K562 (cell line): ENCODE measurements at regions not wholly inside any gene's neighbourhood (a gene's known extent, or its start where the extent isn't known, plus 50 kb on each side); places are given as distances from the start of the nearest gene placed in this dataset.
"Not testable (repeated sequence)": the region's sequence is repeated elsewhere in the genome, so short reads cannot be mapped to it uniquely, and the experiment has no call there.

Experiments
- ATAC-seq: fragments of 200-7000 bp; cut with Tn5 transposase; 3 replicates; pipeline ENCODE4 v1.9.1; 2020; ENCODE audit warnings: moderate library complexity
- BruUV-seq: library from RNA; stranded (reverse); fragments of 400-500 nt; replicated peaks from 2 replicates; lab custom pipeline; 2021; lab: Mats Ljungman, UMichigan
- CTCF ChIA-PET: fragments of 300-600 bp; formaldehyde crosslinking; extraction: SDS; loops from one replicate; lab custom pipeline; 2021; ENCODE audit warnings: low intra/inter-chr PET ratio; lab: Yijun Ruan, JAX
- POLR2A ChIA-PET: fragments of 300-600, 350-650 bp; sonication (Branson Sonifier 250); formaldehyde crosslinking; extraction: SDS; loops from one replicate; lab custom pipeline; 2021; ENCODE audit warnings: antibody characterized with exemption, inconsistent platforms; lab: Yijun Ruan, JAX
- DNase-seq, 4 experiments: peaks; one replicate each; pipeline versions ENCODE4 v3.0.0 to v3.0.0-alpha.2; 2011 to 2018; ENCODE audit warnings: low spot score in 3 of 4, mixed read lengths in 3 of 4; ENCODE audit errors: extremely low read depth in 1 of 4
- FAIRE-seq: peaks from 2 replicates; lab custom pipeline; 2011; peaks lifted over from hg19 to GRCh38; lab: Jason Lieb, UNC
- H2AFZ ChIP-seq: 2 replicates; pipeline ENCODE4 v1.6.0; 2011; ENCODE audit warnings: low read depth, low read length, control low read depth, inconsistent platforms
- H3K27ac ChIP-seq: fragments of 200-600 bp; 3 replicates; pipeline ENCODE4 v1.8.0; 2011; ENCODE audit warnings: low read depth, mild to moderate bottlenecking, control low read depth, inconsistent platforms, low read length, moderate library complexity, mixed read lengths; ENCODE audit errors: extremely low read depth
- H3K27me3 ChIP-seq, 2 experiments: fragments of 300-600 bp in 1 of 2; 2 replicates in 1 of 2; 3 replicates in 1 of 2; pipeline versions ENCODE4 v1.6.0 to v1.8.0; 2011; ENCODE audit warnings: inconsistent platforms in 2 of 2, low read length in 2 of 2, mild to moderate bottlenecking in 1 of 2, mixed read lengths in 1 of 2, moderate library complexity in 1 of 2; ENCODE audit not compliant: control insufficient read depth in 2 of 2, insufficient read depth in 2 of 2
- H3K36me3 ChIP-seq: fragments of 300-600 bp; 3 replicates; pipeline ENCODE4 v1.8.0; 2011; ENCODE audit warnings: mild to moderate bottlenecking, low read length, inconsistent platforms; ENCODE audit not compliant: control insufficient read depth, insufficient read depth
- H3K4me1 ChIP-seq, 2 experiments: fragments of 200-600 bp in 1 of 2; replicated peaks in 1 of 2; 2 replicates in 1 of 2; 3 replicates in 1 of 2; pipeline versions ENCODE4 v1.5.1 to v1.8.0; 2011; ENCODE audit warnings: inconsistent platforms in 2 of 2, low read length in 2 of 2, mild to moderate bottlenecking in 1 of 2, mixed read lengths in 1 of 2, moderate library complexity in 1 of 2; ENCODE audit not compliant: control insufficient read depth in 2 of 2, insufficient read depth in 2 of 2
- H3K4me2 ChIP-seq: 2 replicates; pipeline ENCODE4 v1.6.1; 2011; ENCODE audit warnings: low read length, control low read depth, inconsistent platforms, mixed read lengths; ENCODE audit not compliant: insufficient read depth
- H3K4me3 ChIP-seq: fragments of 200-600 bp; sonication (generic), shearing (Covaris generic); 2 replicates; pipeline ENCODE4 v1.5.1; 2016; ENCODE audit warnings: control low read depth, inconsistent platforms
- H3K79me2 ChIP-seq: fragments of 200-600 bp; 3 replicates; pipeline ENCODE4 v1.8.0; 2011; ENCODE audit warnings: low read length, inconsistent platforms; ENCODE audit not compliant: control insufficient read depth, insufficient read depth
- H3K9ac ChIP-seq, 2 experiments: 2 replicates each; pipeline versions ENCODE4 v1.6.0 to v1.6.1; 2011; ENCODE audit warnings: low read depth in 2 of 2, low read length in 2 of 2, control low read depth in 1 of 2, inconsistent platforms in 1 of 2, mild to moderate bottlenecking in 1 of 2, mixed read lengths in 1 of 2; ENCODE audit not compliant: insufficient read depth in 1 of 2
- H3K9me1 ChIP-seq: one replicate; pipeline ENCODE4 v1.6.0; 2011; ENCODE audit warnings: inconsistent platforms, mild to moderate bottlenecking, low read length, moderate library complexity; ENCODE audit not compliant: control insufficient read depth, insufficient read depth
- H3K9me3 ChIP-seq: replicated peaks from 2 replicates; pipeline ENCODE4 v1.5.1; 2011; ENCODE audit warnings: low read depth, low read length, inconsistent platforms; ENCODE audit not compliant: control insufficient read depth, insufficient read depth
- H4K20me1 ChIP-seq: replicated peaks from 2 replicates; pipeline ENCODE4 v1.6.1; 2011; ENCODE audit warnings: low read length, inconsistent platforms, mixed read lengths; ENCODE audit not compliant: control insufficient read depth, insufficient read depth
- HDGF ChIP-seq: fragments of 450-650 bp; IDR thresholded peaks from 2 replicates; pipeline ENCODE4 v1.6.1; 2016
- MECOM ChIP-seq: fragments of 250-450 bp; sonication (Bioruptor Pico); IDR thresholded peaks from 2 replicates; pipeline ENCODE4 v1.8.0; 2022; ENCODE audit warnings: inconsistent platforms
- ZNF586 ChIP-seq: fragments of 450-650 bp; formaldehyde crosslinking; conservative IDR thresholded peaks from 2 replicates; pipeline ENCODE4 v1.4.0; 2020; ENCODE audit warnings: mild to moderate bottlenecking, moderate library complexity
- WGBS: fragments of 100-300 bp; shearing (Covaris generic); methylation state at CpG from one replicate; pipeline ENCODE4 v1.1.6; 2016; ENCODE audit warnings: low coverage, mixed read lengths; ENCODE audit not compliant: insufficient coverage; ENCODE audit errors: missing lambda C conversion rate; 5-methylcytosine and 5-hydroxymethylcytosine counted together
- in situ Hi-C: fragments of 300-500 bp; cut with MboI; formaldehyde crosslinking; loops from 4 replicates; pipeline ENCODE4 v1.15.0; 2018; ENCODE audit warnings: inconsistent platforms, mixed read lengths
- intact Hi-C: fragments of 100-400 bp; cut with micrococcal nuclease; formaldehyde crosslinking; loops from 2 replicates; pipeline ENCODE4 v1.14.2; 2022
- TF ChIP-seq, protein P1 (sequence below): fragments of 450-650 bp; IDR thresholded peaks from 2 replicates; pipeline ENCODE4 v1.6.1; 2018; ENCODE audit warnings: mild to moderate bottlenecking, low read depth; ENCODE audit not compliant: partially characterized antibody
- TF ChIP-seq, protein P2 (sequence below): fragments of 250-450 bp; sonication (Bioruptor Pico); IDR thresholded peaks from 2 replicates; pipeline ENCODE4 v1.9.0; 2021; ENCODE audit warnings: mild to moderate bottlenecking, inconsistent platforms
- TF ChIP-seq, protein P3 (sequence below): fragments of 200-800 bp; sonication (Bioruptor generic); IDR thresholded peaks from 2 replicates; pipeline ENCODE4 v1.6.1; 2016; ENCODE audit warnings: missing genetic modification characterization, missing compliant biosample characterization

DNA sequence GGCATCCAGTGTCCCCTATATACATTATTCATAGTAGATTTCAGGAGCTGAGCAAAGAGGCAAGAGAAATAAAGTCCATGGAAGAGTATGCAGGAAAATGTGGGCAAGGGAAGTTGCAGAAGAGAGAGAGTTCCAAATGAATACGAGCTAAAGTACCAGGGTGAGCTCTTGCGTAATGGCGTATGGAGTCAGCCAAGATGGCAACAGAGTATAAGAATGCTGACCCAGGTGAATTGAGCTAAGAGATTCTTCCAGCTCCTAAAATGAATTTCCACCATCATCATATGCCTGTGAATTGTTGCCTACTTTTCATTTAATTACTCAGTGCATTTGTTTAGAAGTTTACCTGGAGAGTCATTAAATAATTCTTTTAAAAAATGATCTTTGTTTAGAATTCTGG lies 153.2 kb upstream of the CNTNAP4 start (continued):
- TF ChIP-seq, protein P1, sequence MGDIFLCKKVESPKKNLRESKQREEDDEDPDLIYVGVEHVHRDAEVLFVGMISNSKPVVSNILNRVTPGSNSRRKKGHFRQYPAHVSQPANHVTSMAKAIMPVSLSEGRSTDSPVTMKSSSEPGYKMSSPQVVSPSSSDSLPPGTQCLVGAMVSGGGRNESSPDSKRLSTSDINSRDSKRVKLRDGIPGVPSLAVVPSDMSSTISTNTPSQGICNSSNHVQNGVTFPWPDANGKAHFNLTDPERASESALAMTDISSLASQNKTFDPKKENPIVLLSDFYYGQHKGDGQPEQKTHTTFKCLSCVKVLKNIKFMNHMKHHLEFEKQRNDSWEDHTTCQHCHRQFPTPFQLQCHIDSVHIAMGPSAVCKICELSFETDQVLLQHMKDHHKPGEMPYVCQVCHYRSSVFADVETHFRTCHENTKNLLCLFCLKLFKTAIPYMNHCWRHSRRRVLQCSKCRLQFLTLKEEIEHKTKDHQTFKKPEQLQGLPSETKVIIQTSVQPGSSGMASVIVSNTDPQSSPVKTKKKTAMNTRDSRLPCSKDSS = no peak

DNA sequence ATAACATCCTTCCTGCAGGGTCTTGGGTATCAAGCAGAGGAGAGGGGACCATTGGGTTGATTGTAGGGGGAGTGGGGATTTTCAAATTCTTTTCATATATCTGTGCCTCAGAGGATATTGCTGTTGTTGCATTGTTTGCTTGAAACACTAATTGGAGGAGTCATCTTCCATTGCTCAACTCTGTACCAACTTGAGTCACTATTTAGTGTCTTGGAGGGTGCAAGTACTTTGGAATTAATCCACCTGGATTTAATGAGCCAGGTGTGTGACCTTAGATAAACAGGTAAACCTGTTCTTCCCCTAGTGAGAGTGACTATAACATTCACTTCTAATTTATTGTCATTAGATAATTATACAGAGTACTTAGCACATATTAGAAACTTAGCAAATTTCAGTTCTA lies 151.3 kb upstream of the CNTNAP4 start:
- Histone ChIP-seq H3K4me3 (no peak overlapping the region), H3K27me3 (no peaks in the 10 kb centered on the region), H3K4me1 (no peaks in the 10 kb centered on the region), H3K9me3 (no peaks in the 10 kb centered on the region), H3K9ac (no peak overlapping the region), H3K9me1 (no peaks in the 10 kb centered on the region), H3K36me3 (no peaks in the 10 kb centered on the region), H2AFZ (no peak overlapping the region), H3K27ac (no peak overlapping the region), H3K79me2 (no peaks in the 10 kb centered on the region), H3K4me2 (no peak overlapping the region), H4K20me1 (no peaks in the 10 kb centered on the region)
- no peak for DNase-seq
- ChIA-PET POLR2A (no interaction called here), CTCF (no interaction called here)
- in situ Hi-C loops (no loop called here), intact Hi-C loops (no loop called here)
- TF ChIP-seq MECOM (CRISPR knock-in tag) = no peak
- no peak for TF ChIP-seq ZNF586
- TF ChIP-seq, protein P2, sequence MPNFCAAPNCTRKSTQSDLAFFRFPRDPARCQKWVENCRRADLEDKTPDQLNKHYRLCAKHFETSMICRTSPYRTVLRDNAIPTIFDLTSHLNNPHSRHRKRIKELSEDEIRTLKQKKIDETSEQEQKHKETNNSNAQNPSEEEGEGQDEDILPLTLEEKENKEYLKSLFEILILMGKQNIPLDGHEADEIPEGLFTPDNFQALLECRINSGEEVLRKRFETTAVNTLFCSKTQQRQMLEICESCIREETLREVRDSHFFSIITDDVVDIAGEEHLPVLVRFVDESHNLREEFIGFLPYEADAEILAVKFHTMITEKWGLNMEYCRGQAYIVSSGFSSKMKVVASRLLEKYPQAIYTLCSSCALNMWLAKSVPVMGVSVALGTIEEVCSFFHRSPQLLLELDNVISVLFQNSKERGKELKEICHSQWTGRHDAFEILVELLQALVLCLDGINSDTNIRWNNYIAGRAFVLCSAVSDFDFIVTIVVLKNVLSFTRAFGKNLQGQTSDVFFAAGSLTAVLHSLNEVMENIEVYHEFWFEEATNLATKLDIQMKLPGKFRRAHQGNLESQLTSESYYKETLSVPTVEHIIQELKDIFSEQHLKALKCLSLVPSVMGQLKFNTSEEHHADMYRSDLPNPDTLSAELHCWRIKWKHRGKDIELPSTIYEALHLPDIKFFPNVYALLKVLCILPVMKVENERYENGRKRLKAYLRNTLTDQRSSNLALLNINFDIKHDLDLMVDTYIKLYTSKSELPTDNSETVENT = no peak
- no peak for TF ChIP-seq HDGF
- TF ChIP-seq, protein P3, sequence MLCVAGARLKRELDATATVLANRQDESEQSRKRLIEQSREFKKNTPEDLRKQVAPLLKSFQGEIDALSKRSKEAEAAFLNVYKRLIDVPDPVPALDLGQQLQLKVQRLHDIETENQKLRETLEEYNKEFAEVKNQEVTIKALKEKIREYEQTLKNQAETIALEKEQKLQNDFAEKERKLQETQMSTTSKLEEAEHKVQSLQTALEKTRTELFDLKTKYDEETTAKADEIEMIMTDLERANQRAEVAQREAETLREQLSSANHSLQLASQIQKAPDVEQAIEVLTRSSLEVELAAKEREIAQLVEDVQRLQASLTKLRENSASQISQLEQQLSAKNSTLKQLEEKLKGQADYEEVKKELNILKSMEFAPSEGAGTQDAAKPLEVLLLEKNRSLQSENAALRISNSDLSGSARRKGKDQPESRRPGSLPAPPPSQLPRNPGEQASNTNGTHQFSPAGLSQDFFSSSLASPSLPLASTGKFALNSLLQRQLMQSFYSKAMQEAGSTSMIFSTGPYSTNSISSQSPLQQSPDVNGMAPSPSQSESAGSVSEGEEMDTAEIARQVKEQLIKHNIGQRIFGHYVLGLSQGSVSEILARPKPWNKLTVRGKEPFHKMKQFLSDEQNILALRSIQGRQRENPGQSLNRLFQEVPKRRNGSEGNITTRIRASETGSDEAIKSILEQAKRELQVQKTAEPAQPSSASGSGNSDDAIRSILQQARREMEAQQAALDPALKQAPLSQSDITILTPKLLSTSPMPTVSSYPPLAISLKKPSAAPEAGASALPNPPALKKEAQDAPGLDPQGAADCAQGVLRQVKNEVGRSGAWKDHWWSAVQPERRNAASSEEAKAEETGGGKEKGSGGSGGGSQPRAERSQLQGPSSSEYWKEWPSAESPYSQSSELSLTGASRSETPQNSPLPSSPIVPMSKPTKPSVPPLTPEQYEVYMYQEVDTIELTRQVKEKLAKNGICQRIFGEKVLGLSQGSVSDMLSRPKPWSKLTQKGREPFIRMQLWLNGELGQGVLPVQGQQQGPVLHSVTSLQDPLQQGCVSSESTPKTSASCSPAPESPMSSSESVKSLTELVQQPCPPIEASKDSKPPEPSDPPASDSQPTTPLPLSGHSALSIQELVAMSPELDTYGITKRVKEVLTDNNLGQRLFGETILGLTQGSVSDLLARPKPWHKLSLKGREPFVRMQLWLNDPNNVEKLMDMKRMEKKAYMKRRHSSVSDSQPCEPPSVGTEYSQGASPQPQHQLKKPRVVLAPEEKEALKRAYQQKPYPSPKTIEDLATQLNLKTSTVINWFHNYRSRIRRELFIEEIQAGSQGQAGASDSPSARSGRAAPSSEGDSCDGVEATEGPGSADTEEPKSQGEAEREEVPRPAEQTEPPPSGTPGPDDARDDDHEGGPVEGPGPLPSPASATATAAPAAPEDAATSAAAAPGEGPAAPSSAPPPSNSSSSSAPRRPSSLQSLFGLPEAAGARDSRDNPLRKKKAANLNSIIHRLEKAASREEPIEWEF (CRISPR knock-in tag) = no peak
- no peak for FAIRE-seq
- ATAC-seq = no peak
- no TSS peak for BruUV-seq

DNA sequence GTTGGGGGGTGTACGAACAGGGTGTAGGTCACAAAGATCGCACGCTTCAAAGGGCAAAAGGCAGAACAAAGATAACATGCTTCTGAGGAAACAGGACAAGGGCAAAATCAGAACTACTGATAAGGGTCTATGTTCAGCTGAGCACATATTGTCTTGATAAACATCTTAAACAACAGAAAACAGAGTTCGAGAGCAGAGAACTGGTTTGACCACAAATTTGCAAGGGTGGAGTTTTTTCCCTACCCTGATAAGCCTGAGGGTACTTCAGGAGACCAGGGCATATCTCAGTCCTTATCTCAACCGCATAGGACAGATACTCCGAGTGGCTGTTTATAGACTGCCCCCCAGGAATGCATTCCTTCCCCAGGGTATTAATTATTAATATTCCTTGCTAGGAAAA lies 139.1 kb upstream of the CNTNAP4 start:
- H3K4me1 ChIP-seq, H3K27ac ChIP-seq, H4K20me1 ChIP-seq, intact Hi-C loops, H3K9me3 ChIP-seq, in situ Hi-C loops, CTCF ChIA-PET, H3K9me1 ChIP-seq, ATAC-seq, DNase-seq, H3K79me2 ChIP-seq, H3K36me3 ChIP-seq, H3K4me3 ChIP-seq, H2AFZ ChIP-seq, FAIRE-seq, H3K27me3 ChIP-seq, H3K9ac ChIP-seq, H3K4me2 ChIP-seq, BruUV-seq: not testable (repeated sequence)
- POLR2A ChIA-PET = interaction anchor here (0.7 kb wide), 1 partner anchor 139 kb away, joined by 3 read pairs; no protein-coding TSS in a partner anchor
- WGBS = 3% methylated on average over 6 of the region's 6 CpGs
